ENCODE measurements at regions not wholly inside any gene's neighbourhood (a gene's known extent, or its start where the extent isn't known, plus 50 kb on each side); places are given as distances from the start of the nearest gene placed in this dataset.

DNA sequence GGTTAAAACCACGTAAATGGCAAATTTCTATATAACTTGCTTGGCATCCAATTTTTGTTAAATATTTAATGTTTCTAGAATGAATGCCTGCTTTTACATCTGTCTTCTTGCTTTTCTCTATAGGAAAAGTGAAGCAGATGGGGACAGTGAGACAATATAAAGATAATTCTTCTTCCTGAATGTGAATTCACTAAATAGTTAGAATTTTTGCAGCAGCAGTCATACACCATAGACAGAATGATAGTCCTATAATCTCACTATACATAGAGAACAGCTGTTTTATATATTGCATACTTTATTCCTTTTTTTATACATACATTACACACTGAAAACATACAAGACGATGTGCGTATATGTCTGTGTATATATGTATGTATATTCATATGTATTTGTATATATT lies 1127.3 kb downstream of the PCDH9 start:
- Histone ChIP-seq H3K9me3 (no peaks in the 10 kb centered on the region), H3K4me3 (ENCODE audit: low read depth, low read length) (no peak overlapping the region), H3K4me1 (no peaks in the 10 kb centered on the region), H3K27me3 (no peaks in the 10 kb centered on the region), H3K36me3 (no peaks in the 10 kb centered on the region)
- TF ChIP-seq, protein P1, sequence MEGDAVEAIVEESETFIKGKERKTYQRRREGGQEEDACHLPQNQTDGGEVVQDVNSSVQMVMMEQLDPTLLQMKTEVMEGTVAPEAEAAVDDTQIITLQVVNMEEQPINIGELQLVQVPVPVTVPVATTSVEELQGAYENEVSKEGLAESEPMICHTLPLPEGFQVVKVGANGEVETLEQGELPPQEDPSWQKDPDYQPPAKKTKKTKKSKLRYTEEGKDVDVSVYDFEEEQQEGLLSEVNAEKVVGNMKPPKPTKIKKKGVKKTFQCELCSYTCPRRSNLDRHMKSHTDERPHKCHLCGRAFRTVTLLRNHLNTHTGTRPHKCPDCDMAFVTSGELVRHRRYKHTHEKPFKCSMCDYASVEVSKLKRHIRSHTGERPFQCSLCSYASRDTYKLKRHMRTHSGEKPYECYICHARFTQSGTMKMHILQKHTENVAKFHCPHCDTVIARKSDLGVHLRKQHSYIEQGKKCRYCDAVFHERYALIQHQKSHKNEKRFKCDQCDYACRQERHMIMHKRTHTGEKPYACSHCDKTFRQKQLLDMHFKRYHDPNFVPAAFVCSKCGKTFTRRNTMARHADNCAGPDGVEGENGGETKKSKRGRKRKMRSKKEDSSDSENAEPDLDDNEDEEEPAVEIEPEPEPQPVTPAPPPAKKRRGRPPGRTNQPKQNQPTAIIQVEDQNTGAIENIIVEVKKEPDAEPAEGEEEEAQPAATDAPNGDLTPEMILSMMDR (IDR thresholded peaks at IDR 0.05; ENCODE audit: low read depth, low read length): no peak
- no peak for DNase-seq

DNA sequence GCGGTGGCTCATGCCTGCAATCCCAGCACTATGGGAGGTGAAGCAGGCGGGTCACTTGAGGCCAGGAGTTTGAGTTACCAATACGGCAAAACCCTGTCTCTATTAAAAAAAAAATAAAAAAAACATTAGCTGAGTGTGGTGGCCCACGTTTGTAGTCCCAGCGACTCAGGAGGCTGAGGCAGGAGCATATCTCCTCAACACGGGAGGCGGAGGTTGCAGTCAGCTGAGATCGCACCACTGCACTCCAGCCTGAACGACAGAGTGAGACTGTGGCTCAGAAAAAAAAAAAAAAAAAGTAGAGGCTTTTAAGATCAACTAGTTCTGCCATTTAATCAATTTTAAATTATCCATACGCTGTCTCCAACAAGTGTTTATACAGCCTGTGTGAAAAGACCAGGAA lies 1130.3 kb downstream of the PCDH9 start:
- TF ChIP-seq, protein P1 (IDR thresholded peaks at IDR 0.05; ENCODE audit: low read depth, low read length): no peak
- Histone ChIP-seq H3K36me3 (no peaks in the 10 kb centered on the region), H3K4me3 (ENCODE audit: low read depth, low read length) (no peak overlapping the region), H3K4me1 (no peaks in the 10 kb centered on the region), H3K27me3 (no peaks in the 10 kb centered on the region), H3K9me3 (no peaks in the 10 kb centered on the region)
- DNase-seq: no peak

DNA sequence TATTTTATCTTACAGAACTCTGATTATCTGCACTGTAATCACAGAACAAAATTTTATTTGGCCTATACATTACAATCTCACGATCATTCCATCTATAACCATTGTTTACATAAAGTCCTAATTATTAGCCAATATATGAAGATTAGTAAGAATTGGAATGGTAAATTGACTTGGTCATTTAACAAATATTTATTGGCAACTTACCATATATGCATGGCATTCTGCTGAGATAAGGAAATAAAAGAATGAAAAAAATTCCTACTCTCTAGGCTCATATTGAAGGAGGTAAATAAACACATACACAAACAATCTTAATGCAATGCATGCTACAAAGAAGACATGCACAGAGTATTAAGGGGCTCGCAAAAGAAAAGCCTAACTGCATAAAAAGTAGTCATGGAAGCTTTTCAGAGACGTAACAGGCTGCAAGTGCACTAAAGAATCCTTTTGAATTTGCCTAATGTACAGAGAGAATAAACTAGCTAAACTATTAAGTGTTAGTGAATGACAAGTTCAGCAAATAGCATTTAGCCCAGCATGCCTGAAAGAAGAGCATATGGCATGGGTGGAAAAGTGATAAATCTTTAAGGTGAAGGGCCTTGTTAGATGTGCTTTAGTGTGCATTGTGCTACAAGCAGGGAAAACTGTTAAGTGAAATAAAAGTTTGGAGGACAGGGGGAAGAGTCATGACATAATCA lies 1131.1 kb downstream of the PCDH9 start:
- no peaks in the 10 kb centered on the region for H3K4me1 ChIP-seq
- no peaks in the 10 kb centered on the region for H3K9me3 ChIP-seq
- no peak overlapping the region for H3K4me3 ChIP-seq (ENCODE audit: low read depth, low read length)
- DNase-seq: no peak
- H3K27me3 ChIP-seq: no peaks in the 10 kb centered on the region
- TF ChIP-seq, protein P1 (IDR thresholded peaks at IDR 0.05; ENCODE audit: low read depth, low read length): no peak
- no peaks in the 10 kb centered on the region for H3K36me3 ChIP-seq

DNA sequence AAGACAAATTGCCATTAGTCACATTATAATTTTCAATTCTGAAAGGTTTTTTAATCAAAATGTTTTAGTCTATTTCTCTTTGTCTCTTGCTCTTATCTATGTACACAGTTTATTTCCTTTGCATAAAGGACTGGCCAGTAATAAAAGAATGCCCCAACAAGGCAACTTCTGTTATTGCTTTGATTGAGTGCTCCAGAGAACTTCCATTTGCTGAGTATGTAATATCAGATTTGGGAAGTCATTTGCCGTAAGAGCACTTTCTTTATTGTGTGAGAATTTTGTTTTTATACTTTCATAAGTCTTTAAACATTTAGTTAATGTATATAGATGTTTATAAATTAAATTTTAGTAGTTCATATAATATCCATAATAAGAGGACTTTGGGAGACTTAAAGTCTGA lies 1140.4 kb downstream of the PCDH9 start:
- TF ChIP-seq, protein P1 (IDR thresholded peaks at IDR 0.05; ENCODE audit: low read depth, low read length): no peak
- no peaks in the 10 kb centered on the region for H3K27me3 ChIP-seq
- H3K9me3 ChIP-seq: no peaks in the 10 kb centered on the region
- DNase-seq: no peak
- H3K4me1 ChIP-seq: no peaks in the 10 kb centered on the region
- no peak overlapping the region for H3K4me3 ChIP-seq (ENCODE audit: low read depth, low read length)
- H3K36me3 ChIP-seq: no peaks in the 10 kb centered on the region

DNA sequence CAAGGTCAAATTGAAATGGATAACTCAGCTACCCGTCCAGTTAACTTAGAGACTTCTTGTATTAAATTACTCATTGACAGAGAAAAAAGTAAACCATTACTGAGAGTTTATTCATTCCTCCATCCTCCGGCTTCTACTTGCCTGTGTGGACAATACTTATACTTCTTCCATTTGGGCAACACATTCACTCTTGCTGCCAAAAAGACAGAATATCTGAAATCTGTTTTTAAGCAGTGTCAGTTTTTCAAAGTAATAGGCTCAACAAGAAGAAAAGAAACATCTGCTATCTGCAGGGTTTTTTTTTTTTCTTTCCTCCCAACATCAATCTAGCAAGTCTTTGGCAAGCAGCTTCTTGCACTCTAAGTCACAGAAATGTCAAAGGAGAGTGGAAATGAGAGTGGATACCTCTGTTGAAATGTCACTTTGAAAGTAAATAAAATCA lies 1142.8 kb downstream of the PCDH9 start:
- no peak for DNase-seq
- Histone ChIP-seq H3K4me3 (ENCODE audit: low read depth, low read length) (no peak overlapping the region), H3K9me3 (no peaks in the 10 kb centered on the region), H3K27me3 (no peaks in the 10 kb centered on the region), H3K4me1 (no peaks in the 10 kb centered on the region), H3K36me3 (no peaks in the 10 kb centered on the region)
- TF ChIP-seq, protein P1 (IDR thresholded peaks at IDR 0.05; ENCODE audit: low read depth, low read length): no peak

DNA sequence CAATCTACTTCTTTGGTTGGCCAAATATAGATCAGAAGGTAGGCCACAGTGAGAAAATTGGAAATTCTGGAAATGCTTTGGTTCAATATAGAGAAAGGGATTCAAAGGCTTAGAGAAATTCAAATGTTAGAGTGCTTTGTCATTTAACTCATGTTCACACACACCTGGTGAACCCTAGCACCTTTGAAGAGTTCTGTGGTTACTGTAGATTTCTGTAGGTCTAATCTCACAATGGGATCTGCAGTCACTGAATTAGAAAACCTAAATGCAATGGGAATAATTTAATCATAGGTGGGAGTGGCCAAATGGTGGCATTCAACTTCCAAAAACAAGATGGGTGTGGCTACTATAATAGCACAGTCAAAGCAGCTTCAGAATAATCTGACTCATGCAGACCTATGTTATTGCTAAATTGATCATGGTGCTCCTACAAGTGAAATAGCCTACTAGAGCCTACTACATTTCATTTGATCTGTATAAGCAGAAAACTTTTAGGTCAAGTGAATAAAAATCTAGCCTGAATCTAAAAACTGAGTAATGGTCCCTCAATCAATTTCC lies 1152.9 kb downstream of the PCDH9 start:
- peaks cover 3% of the 10 kb centered on the region; the same call in 1 of the 2 replicates for H3K4me1 ChIP-seq
- H3K9me3 ChIP-seq: no peaks in the 10 kb centered on the region
- no peaks in the 10 kb centered on the region for H3K27me3 ChIP-seq
- no peak overlapping the region for H3K4me3 ChIP-seq (ENCODE audit: low read depth, low read length)
- H3K36me3 ChIP-seq: no peaks in the 10 kb centered on the region
- no peak for DNase-seq
- TF ChIP-seq, protein P1 (IDR thresholded peaks at IDR 0.05; ENCODE audit: low read depth, low read length): no peak

Data from BE2C (cell line).